HepG2 (cell line): ENCODE measurements at regions not wholly inside any gene's neighbourhood (a gene's known extent, or its start where the extent isn't known, plus 50 kb on each side); places are given as distances from the start of the nearest gene placed in this dataset.

ENCODE experiments used
- ATAC-seq: fragments of 200-7000 bp; cut with Tn5 transposase; 3 replicates; pipeline ENCODE4 v1.9.1; 2020; ENCODE audit warnings: mild to moderate bottlenecking, moderate library complexity
- BruUV-seq: library from RNA; stranded (reverse); fragments of 400-500 nt; replicated peaks from 2 replicates; lab custom pipeline; 2021; lab: Mats Ljungman, UMichigan
- CTCF ChIA-PET: fragments of 300-600 bp; formaldehyde crosslinking; extraction: SDS; loops from one replicate; lab custom pipeline; 2021; ENCODE audit warnings: low total read pairs, inconsistent platforms, low intra/inter-chr PET ratio; lab: Yijun Ruan, JAX
- POLR2A ChIA-PET: fragments of 350-600 bp; sonication (Branson Sonifier 250); formaldehyde crosslinking; loops from one replicate; lab custom pipeline; 2020; ENCODE audit warnings: antibody characterized with exemption, inconsistent platforms; lab: Yijun Ruan, JAX
- DNase-seq: peaks from one replicate; pipeline ENCODE4 v3.0.0-alpha.2; 2015; ENCODE audit warnings: low spot score
- FAIRE-seq: peaks from 3 replicates; lab custom pipeline; 2011; peaks lifted over from hg19 to GRCh38; lab: Jason Lieb, UNC
- H2AFZ ChIP-seq: one replicate; pipeline ENCODE4 v1.6.1; 2011; ENCODE audit warnings: low read length, inconsistent platforms
- H3K27ac ChIP-seq: fragments of 300-600 bp; 3 replicates; pipeline ENCODE4 v1.8.0; 2011; ENCODE audit warnings: mixed run types, mild to moderate bottlenecking, mixed read lengths, low read length, inconsistent platforms; ENCODE audit not compliant: insufficient read depth; ENCODE audit errors: extremely low read length
- H3K27me3 ChIP-seq, 2 experiments: fragments of 200-600 bp in 1 of 2; 2 replicates in 1 of 2; 3 replicates in 1 of 2; pipeline versions ENCODE4 v1.6.0 to v1.8.0; 2011; ENCODE audit warnings: low read length in 2 of 2, mild to moderate bottlenecking in 2 of 2, moderate library complexity in 2 of 2, inconsistent platforms in 1 of 2; ENCODE audit not compliant: insufficient read depth in 2 of 2, control insufficient read depth in 1 of 2
- H3K36me3 ChIP-seq, 2 experiments: fragments of 200-600 bp in 1 of 2; replicated peaks in 1 of 2; 2 replicates in 1 of 2; 3 replicates in 1 of 2; pipeline versions ENCODE4 v1.5.1 to v1.8.0; 2011; ENCODE audit warnings: low read length in 2 of 2, inconsistent platforms in 1 of 2; ENCODE audit not compliant: insufficient read depth in 2 of 2, control insufficient read depth in 1 of 2
- H3K4me1 ChIP-seq: 2 replicates; pipeline ENCODE4 v1.5.1; 2012; ENCODE audit warnings: low read length, inconsistent platforms; ENCODE audit not compliant: insufficient read depth
- H3K4me2 ChIP-seq: 2 replicates; pipeline ENCODE4 v1.6.0; 2011; ENCODE audit warnings: low read depth, low read length, inconsistent platforms
- H3K4me3 ChIP-seq, 3 experiments: fragments of 200-600 bp in 1 of 3; sonication (generic), shearing (Covaris generic) in 1 of 3; replicated peaks in 1 of 3; 2 replicates each; pipeline ENCODE4 v1.5.1; 2011 to 2016; ENCODE audit warnings: low read length in 3 of 3, inconsistent platforms in 2 of 3, low read depth in 2 of 3, mild to moderate bottlenecking in 2 of 3, control low read depth in 1 of 3, mixed read lengths in 1 of 3; ENCODE audit not compliant: insufficient read depth in 1 of 3
- H3K79me2 ChIP-seq: one replicate; pipeline ENCODE4 v1.6.1; 2011; ENCODE audit warnings: low read length, inconsistent platforms; ENCODE audit not compliant: insufficient read depth
- H3K9ac ChIP-seq: 2 replicates; pipeline ENCODE4 v1.6.0; 2011; ENCODE audit warnings: mild to moderate bottlenecking, low read depth, low read length, inconsistent platforms; ENCODE audit not compliant: insufficient read depth
- H3K9me3 ChIP-seq: 2 replicates; pipeline ENCODE4 v1.5.1; 2012; ENCODE audit warnings: mild to moderate bottlenecking, low read length
- H4K20me1 ChIP-seq: 2 replicates; pipeline ENCODE4 v1.6.0; 2011; ENCODE audit warnings: inconsistent platforms, mild to moderate bottlenecking, low read length, moderate library complexity; ENCODE audit not compliant: insufficient read depth
- FOSL2 ChIP-seq: sonication (generic); formaldehyde crosslinking; IDR thresholded peaks from 2 replicates; pipeline ENCODE4 v1.4.0; 2020; ENCODE audit warnings: missing genetic modification reagents
- WGBS: methylation state at CpG from one replicate; pipeline ENCODE4 v1.1.6; 2017; ENCODE audit warnings: low lambda C conversion rate; 5-methylcytosine and 5-hydroxymethylcytosine counted together
- in situ Hi-C: cut with HindIII; loops from 2 replicates; pipeline ENCODE4 v1.10.0; 2017; ENCODE audit warnings: low pct_unique_long_range_greater_than_20kb; ENCODE audit not compliant: extremely low pct_ligation_motif_present
- intact Hi-C: fragments of 100-400 bp; cut with micrococcal nuclease; formaldehyde crosslinking; loops from one replicate; pipeline ENCODE4 v1.10.0; 2022; ENCODE audit not compliant: unreplicated experiment
- TF ChIP-seq, protein P1 (sequence below): sonication (generic); formaldehyde crosslinking; conservative IDR thresholded peaks from 2 replicates; pipeline ENCODE4 v1.8.0; 2022; ENCODE audit warnings: mild to moderate bottlenecking, moderate library complexity, missing genetic modification reagents
- TF ChIP-seq, protein P2 (sequence below): fragments of 450-650 bp; IDR thresholded peaks from 2 replicates; pipeline ENCODE4 v1.6.1; 2016
- TF ChIP-seq, protein P3 (sequence below): sonication (generic); formaldehyde crosslinking; IDR thresholded peaks from 2 replicates; pipeline ENCODE4 v1.8.1; 2023; ENCODE audit warnings: mild to moderate bottlenecking, missing genetic modification reagents, borderline replicate concordance

DNA sequence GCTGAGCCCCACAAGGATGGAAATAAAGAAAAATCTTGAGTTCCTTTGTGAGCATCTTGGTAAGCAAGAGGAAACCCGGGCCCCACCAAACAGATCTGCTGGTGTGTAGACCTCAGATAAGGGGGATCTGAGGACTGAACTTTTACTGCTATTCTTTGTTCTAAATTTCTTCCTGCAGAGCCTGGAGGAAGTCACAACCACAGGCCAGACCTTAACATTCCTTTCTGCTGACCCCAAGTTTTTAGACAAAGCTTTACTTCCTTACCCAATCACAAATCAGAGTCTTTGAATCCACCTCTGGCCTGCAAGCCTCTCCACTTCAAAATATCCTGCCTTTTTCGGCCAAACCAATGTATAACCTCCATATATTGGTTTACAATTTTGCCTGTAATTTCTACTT lies 352.6 kb upstream of the AUTS2 start:
- Histone ChIP-seq H3K9me3 (peaks cover 3% of the 10 kb centered on the region; the same call in 1 of the 2 replicates), H3K4me1 (peaks cover 15% of the 10 kb centered on the region), H3K4me3 (no peak overlapping the region), H2AFZ (no peak overlapping the region), H3K36me3 (no peaks in the 10 kb centered on the region), H3K79me2 (no peaks in the 10 kb centered on the region), H3K4me2 (no peak overlapping the region), H4K20me1 (no peaks in the 10 kb centered on the region), H3K27me3 (no peaks in the 10 kb centered on the region), H3K9ac (no peak overlapping the region), H3K27ac (no peak overlapping the region)
- ATAC-seq (no peak), FAIRE-seq (no peak), DNase-seq (no peak)
- BruUV-seq, result no TSS peak
- intact Hi-C loops (no loop called here), in situ Hi-C loops (no loop called here)
- TF ChIP-seq, protein P1, sequence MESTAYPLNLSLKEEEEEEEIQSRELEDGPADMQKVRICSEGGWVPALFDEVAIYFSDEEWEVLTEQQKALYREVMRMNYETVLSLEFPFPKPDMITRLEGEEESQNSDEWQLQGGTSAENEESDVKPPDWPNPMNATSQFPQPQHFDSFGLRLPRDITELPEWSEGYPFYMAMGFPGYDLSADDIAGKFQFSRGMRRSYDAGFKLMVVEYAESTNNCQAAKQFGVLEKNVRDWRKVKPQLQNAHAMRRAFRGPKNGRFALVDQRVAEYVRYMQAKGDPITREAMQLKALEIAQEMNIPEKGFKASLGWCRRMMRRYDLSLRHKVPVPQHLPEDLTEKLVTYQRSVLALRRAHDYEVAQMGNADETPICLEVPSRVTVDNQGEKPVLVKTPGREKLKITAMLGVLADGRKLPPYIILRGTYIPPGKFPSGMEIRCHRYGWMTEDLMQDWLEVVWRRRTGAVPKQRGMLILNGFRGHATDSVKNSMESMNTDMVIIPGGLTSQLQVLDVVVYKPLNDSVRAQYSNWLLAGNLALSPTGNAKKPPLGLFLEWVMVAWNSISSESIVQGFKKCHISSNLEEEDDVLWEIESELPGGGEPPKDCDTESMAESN (CRISPR knock-in tag), result no peak
- POLR2A ChIA-PET, result no interaction called here
- CTCF ChIA-PET, result no interaction called here
- 0% methylated on average over 2 of the region's 2 CpGs for WGBS

DNA sequence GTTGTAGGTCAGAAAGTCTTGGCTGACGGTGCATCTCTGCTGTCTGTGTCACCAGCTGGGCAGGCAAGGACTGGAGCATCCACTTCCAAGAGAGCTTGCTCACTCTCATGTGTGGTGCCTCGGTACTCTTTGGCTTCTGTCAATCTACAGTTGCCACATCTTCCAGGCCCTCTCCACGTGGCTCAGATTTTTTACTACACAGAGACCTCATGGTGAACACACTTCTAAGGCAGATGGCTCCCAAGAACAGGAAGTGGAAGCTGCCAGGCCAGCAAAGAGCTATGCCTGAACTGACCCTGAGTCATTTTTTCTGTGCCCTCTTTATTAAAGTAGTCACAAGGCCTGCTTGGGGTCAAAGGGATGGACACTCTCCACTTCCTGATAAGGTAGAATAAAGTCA lies 351.5 kb upstream of the AUTS2 start:
- Histone ChIP-seq H3K4me2 (no peak overlapping the region), H3K9me3 (peaks cover 14% of the 10 kb centered on the region), H3K9ac (no peak overlapping the region), H3K79me2 (no peaks in the 10 kb centered on the region), H3K4me1 (peaks cover 15% of the 10 kb centered on the region), H3K36me3 (no peaks in the 10 kb centered on the region), H3K27ac (no peak overlapping the region), H2AFZ (no peak overlapping the region), H3K4me3 (no peak overlapping the region), H3K27me3 (no peaks in the 10 kb centered on the region)
- WGBS, result 30% methylated on average over 2 of the region's 3 CpGs
- ATAC-seq, result no peak
- no peak for FAIRE-seq
- CTCF ChIA-PET, result no interaction called here
- no peak for TF ChIP-seq FOSL2 (CRISPR knock-in tag)
- TF ChIP-seq, protein P2, sequence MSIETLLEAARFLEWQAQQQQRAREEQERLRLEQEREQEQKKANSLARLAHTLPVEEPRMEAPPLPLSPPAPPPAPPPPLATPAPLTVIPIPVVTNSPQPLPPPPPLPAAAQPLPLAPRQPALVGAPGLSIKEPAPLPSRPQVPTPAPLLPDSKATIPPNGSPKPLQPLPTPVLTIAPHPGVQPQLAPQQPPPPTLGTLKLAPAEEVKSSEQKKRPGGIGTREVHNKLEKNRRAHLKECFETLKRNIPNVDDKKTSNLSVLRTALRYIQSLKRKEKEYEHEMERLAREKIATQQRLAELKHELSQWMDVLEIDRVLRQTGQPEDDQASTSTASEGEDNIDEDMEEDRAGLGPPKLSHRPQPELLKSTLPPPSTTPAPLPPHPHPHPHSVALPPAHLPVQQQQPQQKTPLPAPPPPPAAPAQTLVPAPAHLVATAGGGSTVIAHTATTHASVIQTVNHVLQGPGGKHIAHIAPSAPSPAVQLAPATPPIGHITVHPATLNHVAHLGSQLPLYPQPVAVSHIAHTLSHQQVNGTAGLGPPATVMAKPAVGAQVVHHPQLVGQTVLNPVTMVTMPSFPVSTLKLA, result peak; percentile 71
- TF ChIP-seq, protein P3, sequence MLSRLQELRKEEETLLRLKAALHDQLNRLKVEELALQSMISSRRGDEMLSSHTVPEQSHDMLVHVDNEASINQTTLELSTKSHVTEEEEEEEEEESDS, result no peak
- TF ChIP-seq, all 625 proteins: peak for 1
- no TSS peak for BruUV-seq
- no peak for DNase-seq
- intact Hi-C loops, result no loop called here
- in situ Hi-C loops, result no loop called here
- no peaks in the 10 kb centered on the region for H4K20me1 ChIP-seq
- POLR2A ChIA-PET, result no interaction called here
